GM13976 (cell line): ENCODE measurements at regions not wholly inside any gene's neighbourhood (a gene's known extent, or its start where the extent isn't known, plus 50 kb on each side); places are given as distances from the start of the nearest gene placed in this dataset.

Source experiments
- DNase-seq: peaks from one replicate; pipeline ENCODE4 v3.0.0; 2012; ENCODE audit warnings: low spot score
- CTCF ChIP-seq: IDR thresholded peaks from 2 replicates; pipeline ENCODE4 v1.5.1; 2012; ENCODE audit warnings: borderline replicate concordance, mild to moderate bottlenecking; ENCODE audit not compliant: insufficient read depth; ENCODE audit errors: extremely low read depth, missing control alignments, control extremely low read depth
- in situ Hi-C: fragments of 300-500 bp; cut with MboI; formaldehyde crosslinking; loops from one replicate; pipeline ENCODE4 v1.12.0; 2022; ENCODE audit warnings: low sequenced_read_pairs, mixed read lengths, inconsistent platforms; ENCODE audit not compliant: unreplicated experiment

DNA sequence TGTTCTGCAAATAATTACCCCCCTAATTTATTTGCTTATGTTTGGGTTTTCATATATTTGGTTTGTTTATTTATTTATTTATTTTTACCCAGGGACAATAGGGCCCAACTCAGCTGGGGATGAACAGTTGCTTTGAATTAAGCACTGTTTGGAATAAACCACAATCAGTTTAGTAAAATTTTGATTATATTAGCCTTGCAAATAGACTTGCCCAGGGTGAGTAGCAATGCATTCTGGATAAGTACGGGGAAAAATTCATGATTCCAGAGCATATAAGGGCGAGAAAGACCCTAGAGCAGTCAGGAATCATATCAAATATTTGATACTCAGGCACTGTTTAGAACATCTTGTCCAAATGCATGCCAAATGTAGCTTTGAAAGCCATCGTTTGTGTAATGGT lies 242.7 kb downstream of the OMA1 start:
- no peak for DNase-seq
- in situ Hi-C loops, result no loop called here
- TF ChIP-seq CTCF, result no peak

DNA sequence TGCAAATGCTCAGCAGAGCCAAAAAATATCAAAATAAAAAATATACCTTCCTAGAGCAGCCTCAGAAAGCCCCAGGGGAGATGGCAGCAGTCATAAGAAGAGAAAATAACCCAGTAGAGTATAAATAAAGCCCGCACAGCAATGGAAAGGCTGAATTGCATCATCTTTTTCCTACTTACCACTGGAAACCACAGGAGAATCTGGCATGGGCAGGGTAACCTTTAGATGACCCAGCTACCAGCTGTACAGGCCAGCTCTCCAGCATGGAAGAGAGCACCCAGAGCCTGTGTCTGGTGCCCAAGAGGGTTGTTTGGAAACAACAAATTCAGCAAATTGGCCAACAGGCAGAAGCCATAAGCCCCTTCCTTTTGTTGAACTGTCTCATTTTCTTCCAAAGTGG lies 253.1 kb downstream of the OMA1 start:
- no peak for TF ChIP-seq CTCF
- in situ Hi-C loops, result no loop called here

DNA sequence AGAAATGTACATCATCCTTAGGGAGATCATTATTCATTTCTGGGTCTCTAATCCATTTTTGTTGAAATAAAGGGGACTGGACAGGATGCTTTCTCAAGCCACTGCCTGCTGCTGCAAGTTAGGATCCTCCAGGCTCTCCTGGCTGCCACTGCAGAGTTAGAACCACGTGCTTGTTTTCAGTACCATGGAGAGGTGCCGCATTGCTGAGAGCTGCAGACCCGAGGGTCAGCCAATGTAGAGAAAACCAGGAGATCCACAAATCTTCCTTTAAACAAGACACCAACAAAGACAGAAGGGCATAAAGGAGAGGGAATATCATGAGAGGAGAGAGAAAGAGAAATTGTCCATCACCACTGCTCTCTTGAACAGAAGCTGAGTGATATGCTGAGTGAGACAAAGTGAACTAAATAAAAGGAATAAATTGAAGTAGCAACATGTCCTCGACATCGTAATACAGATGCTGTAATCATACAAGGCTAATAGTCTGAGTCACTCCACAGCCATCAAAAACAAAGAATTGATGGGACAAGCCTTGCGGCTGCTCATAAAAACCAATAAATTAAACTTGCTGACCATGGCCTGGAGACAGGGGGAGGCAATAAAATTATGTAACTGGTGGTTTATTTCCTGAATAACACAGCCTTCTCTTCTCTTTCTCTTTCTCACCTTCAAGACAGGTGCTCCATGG lies 255.7 kb downstream of the OMA1 start:
- in situ Hi-C loops, result no loop called here
- DNase-seq, result no peak
- TF ChIP-seq CTCF, result no peak

More for the DNA sequence above, 253.1 kb downstream of the OMA1 start:
- DNase-seq, result no peak

DNA sequence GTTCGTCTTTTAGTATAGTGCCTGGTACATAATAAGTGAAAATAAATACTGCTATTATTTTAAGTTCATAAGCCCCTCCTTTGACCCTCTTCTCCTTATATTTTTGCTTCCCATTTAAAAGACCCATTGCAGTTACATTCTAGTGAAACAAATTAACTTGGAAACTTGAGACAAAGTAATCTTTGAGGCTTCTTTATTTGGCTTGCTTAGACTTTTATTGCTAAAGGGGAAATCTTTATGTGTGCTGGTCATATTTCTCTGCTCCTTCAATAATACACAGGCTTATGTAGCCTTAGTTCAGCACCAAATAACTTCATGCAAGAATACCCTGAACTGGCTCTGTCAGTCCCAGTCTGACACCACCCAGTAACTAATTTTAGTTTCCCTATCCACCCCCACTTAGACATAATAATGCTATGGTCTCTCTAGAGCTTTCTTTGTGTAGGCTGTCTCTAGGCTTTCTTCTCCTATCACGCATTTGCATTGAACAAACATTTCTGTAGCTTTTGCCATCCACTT lies 257.8 kb downstream of the OMA1 start:
- in situ Hi-C loops, result no loop called here
- no peak for DNase-seq
- no peak for TF ChIP-seq CTCF

DNA sequence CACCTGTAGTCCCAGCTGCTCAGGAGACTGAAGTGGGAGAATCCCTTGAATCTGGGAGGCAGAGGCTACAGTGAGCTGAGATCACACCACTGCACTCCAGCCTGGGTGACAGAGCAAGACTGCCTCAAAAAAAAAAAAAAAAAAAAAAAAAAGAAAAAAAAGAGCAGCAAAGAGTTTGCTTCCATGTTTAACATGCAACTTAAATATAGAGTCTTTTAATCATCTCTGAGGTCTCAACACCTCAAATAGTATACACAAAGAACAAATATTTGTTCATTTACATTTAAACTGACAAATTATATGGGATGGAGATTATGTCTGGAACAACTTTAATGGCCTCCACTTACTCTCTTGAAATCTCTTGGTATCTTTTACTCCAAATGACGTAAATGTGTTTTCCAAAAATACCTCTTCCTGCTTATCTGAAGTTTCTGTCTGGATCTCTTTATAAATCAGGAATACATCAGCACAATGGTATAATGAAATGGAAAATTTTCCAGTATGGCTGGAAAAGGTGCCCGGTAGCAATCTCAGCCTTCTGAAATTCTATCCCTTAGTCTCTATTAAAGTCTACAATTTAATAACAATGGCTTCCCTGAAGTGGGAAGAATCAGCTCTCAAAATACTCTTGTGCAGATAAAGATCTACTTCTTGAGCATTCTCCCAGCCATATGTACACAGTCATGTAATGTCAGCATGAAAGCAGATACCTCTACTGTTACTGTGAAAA lies 258.5 kb downstream of the OMA1 start:
- in situ Hi-C loops, result no loop called here
- no peak for TF ChIP-seq CTCF
- DNase-seq, result no peak

GRCh38 chr1:58284225-58284510 lies 262.4 kb downstream of the OMA1 start:
- DNase-seq, result no peak
- in situ Hi-C loops, result no loop called here
- TF ChIP-seq CTCF, result no peak
